HUES48 (cell line): ENCODE measurements at regions not wholly inside any gene's neighbourhood (a gene's known extent, or its start where the extent isn't known, plus 50 kb on each side); places are given as distances from the start of the nearest gene placed in this dataset.

Experiments used
- H3K27ac ChIP-seq: one replicate; pipeline ENCODE4 v1.7.0; 2013; ENCODE audit warnings: low read depth, low read length, inconsistent platforms
- H3K27me3 ChIP-seq: 2 replicates; pipeline ENCODE4 v1.6.1; 2013; ENCODE audit warnings: mild to moderate bottlenecking, low read length; ENCODE audit not compliant: control insufficient read depth, insufficient read depth
- H3K36me3 ChIP-seq: 2 replicates; pipeline ENCODE4 v1.6.1; 2013; ENCODE audit warnings: low read length; ENCODE audit not compliant: control insufficient read depth, insufficient read depth
- H3K4me1 ChIP-seq: 2 replicates; pipeline ENCODE4 v1.6.1; 2013; ENCODE audit warnings: mild to moderate bottlenecking, low read length; ENCODE audit not compliant: control insufficient read depth, insufficient read depth
- H3K4me3 ChIP-seq: 2 replicates; pipeline ENCODE4 v1.5.1; 2013; ENCODE audit warnings: mild to moderate bottlenecking, low read depth, low read length
- H3K9ac ChIP-seq: 2 replicates; pipeline ENCODE4 v1.6.1; 2013; ENCODE audit warnings: mild to moderate bottlenecking, low read depth, low read length, moderate library complexity
- H3K9me3 ChIP-seq: 2 replicates; pipeline ENCODE4 v1.6.1; 2013; ENCODE audit warnings: low read length; ENCODE audit not compliant: control insufficient read depth, insufficient read depth

- H3K4me1 ChIP-seq = no peaks in the 10 kb centered on the region
- no peak overlapping the region for H3K27ac ChIP-seq
- no peak overlapping the region for H3K9ac ChIP-seq
- H3K36me3 ChIP-seq = no peaks in the 10 kb centered on the region
- no peaks in the 10 kb centered on the region for H3K9me3 ChIP-seq
- no peak overlapping the region for H3K4me3 ChIP-seq
- H3K27me3 ChIP-seq = no peaks in the 10 kb centered on the region
Measured at GRCh38 chr1:101317590-101317989, 80.8 kb downstream of the S1PR1 start.

GRCh38 chr1:101323535-101323934 lies 86.7 kb downstream of the S1PR1 start:
- H3K36me3 ChIP-seq = no peaks in the 10 kb centered on the region
- no peaks in the 10 kb centered on the region for H3K9me3 ChIP-seq
- no peak overlapping the region for H3K4me3 ChIP-seq
- no peak overlapping the region for H3K9ac ChIP-seq
- H3K27me3 ChIP-seq = no peaks in the 10 kb centered on the region
- no peak overlapping the region for H3K27ac ChIP-seq
- H3K4me1 ChIP-seq = no peaks in the 10 kb centered on the region

GRCh38 chr1:101325144-101325543 lies 88.3 kb downstream of the S1PR1 start:
- H3K9me3 ChIP-seq = no peaks in the 10 kb centered on the region
- no peaks in the 10 kb centered on the region for H3K4me1 ChIP-seq
- no peaks in the 10 kb centered on the region for H3K27me3 ChIP-seq
- H3K9ac ChIP-seq = no peak overlapping the region
- no peaks in the 10 kb centered on the region for H3K36me3 ChIP-seq
- no peak overlapping the region for H3K27ac ChIP-seq
- H3K4me3 ChIP-seq = no peak overlapping the region

GRCh38 chr1:101330427-101331130 lies 93.8 kb downstream of the S1PR1 start:
- Histone ChIP-seq H3K27me3 (no peaks in the 10 kb centered on the region), H3K27ac (no peak overlapping the region), H3K4me1 (no peaks in the 10 kb centered on the region), H3K36me3 (no peaks in the 10 kb centered on the region), H3K9me3 (no peaks in the 10 kb centered on the region), H3K9ac (no peak overlapping the region), H3K4me3 (no peak overlapping the region)

GRCh38 chr1:101331794-101332193 lies 95.0 kb downstream of the S1PR1 start:
- H3K4me1 ChIP-seq = no peaks in the 10 kb centered on the region
- no peak overlapping the region for H3K4me3 ChIP-seq
- H3K9me3 ChIP-seq = no peaks in the 10 kb centered on the region
- H3K36me3 ChIP-seq = no peaks in the 10 kb centered on the region
- H3K9ac ChIP-seq = no peak overlapping the region
- no peaks in the 10 kb centered on the region for H3K27me3 ChIP-seq
- no peak overlapping the region for H3K27ac ChIP-seq

GRCh38 chr1:101332633-101333032 lies 95.8 kb downstream of the S1PR1 start:
- Histone ChIP-seq H3K36me3 (no peaks in the 10 kb centered on the region), H3K9me3 (no peaks in the 10 kb centered on the region), H3K9ac (no peak overlapping the region), H3K27me3 (no peaks in the 10 kb centered on the region), H3K27ac (no peak overlapping the region), H3K4me3 (no peak overlapping the region), H3K4me1 (no peaks in the 10 kb centered on the region)

- Histone ChIP-seq H3K4me3 (no peak overlapping the region), H3K9me3 (no peaks in the 10 kb centered on the region), H3K36me3 (no peaks in the 10 kb centered on the region), H3K9ac (no peak overlapping the region), H3K4me1 (no peaks in the 10 kb centered on the region), H3K27me3 (no peaks in the 10 kb centered on the region), H3K27ac (no peak overlapping the region)
Measured at GRCh38 chr1:101333186-101333585, 96.4 kb downstream of the S1PR1 start.

GRCh38 chr1:101337968-101338367 lies 101.1 kb downstream of the S1PR1 start:
- no peaks in the 10 kb centered on the region for H3K9me3 ChIP-seq
- no peaks in the 10 kb centered on the region for H3K4me1 ChIP-seq
- no peaks in the 10 kb centered on the region for H3K27me3 ChIP-seq
- H3K9ac ChIP-seq = no peak overlapping the region
- H3K27ac ChIP-seq = no peak overlapping the region
- no peaks in the 10 kb centered on the region for H3K36me3 ChIP-seq
- no peak overlapping the region for H3K4me3 ChIP-seq

- Histone ChIP-seq H3K9ac (no peak overlapping the region), H3K4me1 (no peaks in the 10 kb centered on the region), H3K36me3 (no peaks in the 10 kb centered on the region), H3K27me3 (no peaks in the 10 kb centered on the region), H3K4me3 (no peak overlapping the region), H3K9me3 (no peaks in the 10 kb centered on the region), H3K27ac (no peak overlapping the region)
Measured at GRCh38 chr1:101338714-101339430, 102.1 kb downstream of the S1PR1 start.

- Histone ChIP-seq H3K9me3 (no peaks in the 10 kb centered on the region), H3K36me3 (no peaks in the 10 kb centered on the region), H3K9ac (no peak overlapping the region), H3K27me3 (no peaks in the 10 kb centered on the region; the same call in 1 of the 2 replicates), H3K4me3 (no peak overlapping the region), H3K4me1 (no peaks in the 10 kb centered on the region), H3K27ac (no peak overlapping the region)
Measured at GRCh38 chr1:101344745-101345144, 107.9 kb downstream of the S1PR1 start.

GRCh38 chr1:101346419-101346818 lies 109.6 kb downstream of the S1PR1 start:
- Histone ChIP-seq H3K27ac (no peak overlapping the region), H3K36me3 (no peaks in the 10 kb centered on the region), H3K4me3 (no peak overlapping the region), H3K27me3 (no peaks in the 10 kb centered on the region; the same call in 1 of the 2 replicates), H3K4me1 (no peaks in the 10 kb centered on the region), H3K9ac (no peak overlapping the region), H3K9me3 (no peaks in the 10 kb centered on the region)
